ENCODE measurements at regions not wholly inside any gene's neighbourhood (a gene's known extent, or its start where the extent isn't known, plus 50 kb on each side); places are given as distances from the start of the nearest gene placed in this dataset.

DNA sequence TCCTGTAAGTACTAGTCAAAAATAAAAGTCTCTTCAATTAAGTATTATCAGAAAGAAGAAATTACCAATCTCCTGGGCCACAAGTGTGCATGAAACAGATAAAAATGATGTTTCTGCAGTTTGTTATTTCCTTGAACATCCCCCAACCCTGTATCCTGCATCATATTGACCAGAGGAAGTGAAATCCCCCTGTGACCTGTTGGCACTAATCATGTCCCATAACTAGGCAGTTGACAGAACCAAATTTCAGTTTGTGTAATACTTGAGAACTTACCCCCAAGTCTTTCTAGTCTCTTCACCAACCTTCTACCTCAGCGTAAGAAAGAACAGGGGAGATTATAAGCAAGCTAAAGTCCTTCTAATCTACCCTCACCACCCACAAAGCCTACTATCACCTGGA lies 368.2 kb upstream of the PDE4D start:
- no peak for DNase-seq (ENCODE audit: low read depth)
- in situ Hi-C loops (cut with HindIII; ENCODE audit: low pct_unique_long_range_greater_than_20kb, low sequenced_read_pairs) = no loop called here

GRCh38 chr5:60260658-60261057 lies 367.1 kb upstream of the PDE4D start:
- in situ Hi-C loops (cut with HindIII; ENCODE audit: low pct_unique_long_range_greater_than_20kb, low sequenced_read_pairs) = no loop called here
- no peak for DNase-seq (ENCODE audit: low read depth)

DNA sequence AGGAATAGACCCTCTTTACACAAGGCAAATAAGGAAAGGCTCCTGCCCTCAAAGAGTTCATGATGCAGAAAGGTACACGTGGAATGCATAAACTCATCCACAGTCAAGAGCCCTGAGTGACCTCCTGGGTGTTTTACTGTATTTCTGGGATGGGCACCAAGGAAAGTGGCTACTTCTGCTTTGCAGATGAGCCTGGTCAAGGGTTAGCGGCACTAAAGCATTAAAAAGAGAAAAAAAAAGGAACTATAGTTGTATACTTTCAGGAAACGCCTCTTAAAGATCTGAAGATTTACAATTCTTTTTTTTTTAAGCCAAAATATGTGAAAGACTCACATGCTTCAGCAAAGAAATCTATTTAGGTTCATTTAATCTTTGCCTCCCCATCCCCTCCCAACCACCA lies 366.2 kb upstream of the PDE4D start:
- in situ Hi-C loops (cut with HindIII; ENCODE audit: low pct_unique_long_range_greater_than_20kb, low sequenced_read_pairs) = no loop called here
- no peak for DNase-seq (ENCODE audit: low read depth)

DNA sequence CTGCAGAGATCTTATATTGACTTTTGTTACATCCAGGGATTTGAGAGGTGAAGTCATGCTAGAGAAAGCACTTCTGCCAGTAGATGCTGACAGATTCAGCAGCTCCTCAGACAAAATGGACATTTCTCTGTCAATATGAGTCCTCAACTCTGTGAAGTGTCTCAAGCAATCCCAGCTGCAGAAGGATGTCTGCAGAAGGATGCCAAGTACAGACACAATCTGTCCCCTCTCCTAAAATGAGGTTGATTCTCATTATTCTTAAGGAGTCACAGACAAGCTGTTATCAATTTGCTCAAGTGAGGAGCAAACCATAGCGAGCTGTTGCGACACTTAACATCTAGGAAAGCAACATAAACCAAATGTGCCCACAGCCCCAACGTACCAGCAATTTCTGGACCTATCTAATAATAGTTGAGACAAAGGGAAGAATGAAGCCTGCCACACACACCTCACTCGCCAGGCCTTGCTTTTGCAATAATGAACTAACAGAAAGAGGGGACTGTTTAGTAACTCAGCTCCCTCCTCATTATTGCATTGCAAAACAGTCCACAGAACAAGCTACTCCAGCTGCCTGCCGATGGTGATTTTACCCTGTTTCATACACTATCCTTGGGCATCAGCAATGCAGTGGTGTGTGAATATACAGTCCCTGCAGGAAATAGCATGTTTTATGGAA lies 364.2 kb upstream of the PDE4D start:
- no peak for DNase-seq (ENCODE audit: low read depth)
- in situ Hi-C loops (cut with HindIII; ENCODE audit: low pct_unique_long_range_greater_than_20kb, low sequenced_read_pairs) = no loop called here

GRCh38 chr5:60256546-60256945 lies 363.0 kb upstream of the PDE4D start:
- in situ Hi-C loops (cut with HindIII; ENCODE audit: low pct_unique_long_range_greater_than_20kb, low sequenced_read_pairs) = no loop called here
- DNase-seq (ENCODE audit: low read depth) = no peak

DNA sequence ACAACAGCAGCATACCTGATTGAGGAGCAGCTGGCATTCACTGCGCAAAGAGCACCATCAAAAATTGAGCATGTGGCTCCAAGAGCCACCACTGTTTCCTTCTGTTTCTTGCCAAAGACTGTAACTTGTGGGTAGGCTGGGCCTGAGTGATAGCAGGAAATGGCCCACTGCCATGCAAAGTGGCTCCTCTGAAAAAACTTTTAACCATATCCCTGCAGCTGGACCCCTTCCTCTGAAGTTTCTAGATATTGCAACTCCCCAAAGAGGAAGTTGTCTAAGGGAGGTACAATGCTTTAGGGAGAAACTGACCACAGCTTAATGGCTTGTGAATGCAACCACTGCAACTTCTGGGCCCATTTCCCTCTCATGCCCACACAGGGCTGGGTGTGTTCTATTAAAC lies 355.4 kb upstream of the PDE4D start:
- in situ Hi-C loops (cut with HindIII; ENCODE audit: low pct_unique_long_range_greater_than_20kb, low sequenced_read_pairs) = no loop called here
- DNase-seq (ENCODE audit: low read depth) = no peak

DNA sequence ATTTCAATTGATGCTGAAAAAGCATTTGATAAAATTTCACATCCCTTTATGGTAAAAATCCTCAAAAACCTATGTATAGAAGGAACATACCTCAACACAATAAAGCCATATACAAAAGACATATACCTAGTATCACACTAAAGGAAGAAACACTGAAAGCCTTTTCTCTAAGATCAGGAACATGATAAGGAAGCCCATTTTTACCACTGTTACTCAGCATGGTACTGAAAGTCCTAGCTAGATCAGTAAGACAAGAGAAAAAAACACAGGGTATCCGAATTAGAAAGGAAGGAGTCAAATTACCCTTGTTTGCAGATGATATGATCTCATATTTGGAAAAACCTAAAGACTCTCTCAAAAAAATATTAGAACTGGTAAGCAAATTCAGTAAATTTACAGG lies 350.2 kb upstream of the PDE4D start:
- no peak for DNase-seq (ENCODE audit: low read depth)
- in situ Hi-C loops (cut with HindIII; ENCODE audit: low pct_unique_long_range_greater_than_20kb, low sequenced_read_pairs) = no loop called here

GRCh38 chr5:60232036-60232795 lies 338.7 kb upstream of the PDE4D start:
- in situ Hi-C loops (cut with HindIII; ENCODE audit: low pct_unique_long_range_greater_than_20kb, low sequenced_read_pairs) = no loop called here
- DNase-seq (ENCODE audit: low read depth) = no peak

GRCh38 chr5:60230456-60230855 lies 336.9 kb upstream of the PDE4D start:
- in situ Hi-C loops (cut with HindIII; ENCODE audit: low pct_unique_long_range_greater_than_20kb, low sequenced_read_pairs) = no loop called here
- DNase-seq (ENCODE audit: low read depth) = no peak

DNA sequence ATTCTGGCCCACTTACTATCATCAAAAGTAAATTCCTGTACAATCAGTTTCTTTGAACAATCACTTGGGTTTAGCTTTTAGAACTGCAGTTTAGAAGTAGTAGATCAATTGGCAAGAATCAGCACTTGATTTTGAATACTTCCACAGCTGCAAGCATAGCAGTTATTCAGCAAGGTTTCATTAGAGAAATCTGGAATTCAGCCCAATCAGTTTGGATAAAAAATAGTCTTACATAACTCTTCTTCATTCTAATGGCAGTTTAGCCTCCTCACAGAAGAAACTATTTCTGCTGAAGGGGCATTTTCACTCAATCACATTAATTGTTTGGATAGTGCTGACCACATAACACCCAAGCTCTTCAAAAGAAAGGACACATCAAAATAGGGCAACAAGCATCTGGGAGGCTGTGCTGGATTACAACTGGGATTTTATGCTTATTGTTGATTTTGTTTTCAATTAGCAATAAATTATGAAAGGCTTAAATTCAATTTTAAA lies 336.2 kb upstream of the PDE4D start:
- DNase-seq (ENCODE audit: low read depth) = no peak
- in situ Hi-C loops (cut with HindIII; ENCODE audit: low pct_unique_long_range_greater_than_20kb, low sequenced_read_pairs) = no loop called here

- no peak for DNase-seq (ENCODE audit: low read depth)
- in situ Hi-C loops (cut with HindIII; ENCODE audit: low pct_unique_long_range_greater_than_20kb, low sequenced_read_pairs) = no loop called here
Observed at GRCh38 chr5:60228676-60229075, 335.1 kb upstream of the PDE4D start.

DNA sequence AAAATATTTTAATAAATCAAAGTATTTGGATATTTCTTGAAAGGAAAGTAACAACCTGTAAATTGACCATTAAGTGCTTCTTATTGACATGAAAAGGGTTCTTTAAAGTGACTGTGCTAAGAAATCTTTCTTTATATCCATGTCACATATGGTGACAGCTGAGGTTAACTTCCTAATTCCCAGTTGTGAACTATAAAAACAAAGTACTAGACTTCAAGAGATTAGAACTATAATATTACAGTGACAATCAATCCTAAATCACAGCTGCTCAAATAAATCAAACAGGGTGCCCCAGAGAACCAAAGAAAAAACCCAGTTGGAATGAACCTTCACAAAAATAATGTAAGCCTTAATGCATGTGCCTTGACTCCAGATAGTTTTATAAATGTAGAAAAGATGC lies 332.6 kb upstream of the PDE4D start:
- no peak for DNase-seq (ENCODE audit: low read depth)
- in situ Hi-C loops (cut with HindIII; ENCODE audit: low pct_unique_long_range_greater_than_20kb, low sequenced_read_pairs) = no loop called here

GRCh38 chr5:60223342-60223741 lies 329.8 kb upstream of the PDE4D start:
- in situ Hi-C loops (cut with HindIII; ENCODE audit: low pct_unique_long_range_greater_than_20kb, low sequenced_read_pairs) = no loop called here
- no peak for DNase-seq (ENCODE audit: low read depth)

DNA sequence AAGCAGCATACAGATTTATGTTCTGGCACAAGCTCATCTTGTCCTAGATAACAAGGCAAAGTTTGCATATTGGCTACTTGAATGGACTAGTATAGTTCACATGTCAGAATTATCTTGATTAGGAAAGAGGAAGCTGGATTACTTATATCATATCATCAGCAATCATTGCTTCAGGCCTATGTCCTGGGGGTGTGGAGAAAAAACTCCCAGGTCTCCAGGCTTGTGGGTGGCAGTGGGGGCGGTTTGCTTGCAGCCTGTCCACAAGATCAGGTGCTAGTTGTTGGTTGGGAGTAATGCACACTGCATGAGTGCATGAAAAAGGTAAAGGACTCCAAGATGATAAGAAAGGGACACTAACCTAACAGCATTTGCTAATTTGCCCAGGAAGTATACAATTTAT lies 326.4 kb upstream of the PDE4D start:
- no peak for DNase-seq (ENCODE audit: low read depth)
- in situ Hi-C loops (cut with HindIII; ENCODE audit: low pct_unique_long_range_greater_than_20kb, low sequenced_read_pairs) = no loop called here

GRCh38 chr5:60210810-60211209 lies 317.3 kb upstream of the PDE4D start:
- in situ Hi-C loops (cut with HindIII; ENCODE audit: low pct_unique_long_range_greater_than_20kb, low sequenced_read_pairs) = no loop called here
- DNase-seq (ENCODE audit: low read depth) = peak; percentile 27

DNA sequence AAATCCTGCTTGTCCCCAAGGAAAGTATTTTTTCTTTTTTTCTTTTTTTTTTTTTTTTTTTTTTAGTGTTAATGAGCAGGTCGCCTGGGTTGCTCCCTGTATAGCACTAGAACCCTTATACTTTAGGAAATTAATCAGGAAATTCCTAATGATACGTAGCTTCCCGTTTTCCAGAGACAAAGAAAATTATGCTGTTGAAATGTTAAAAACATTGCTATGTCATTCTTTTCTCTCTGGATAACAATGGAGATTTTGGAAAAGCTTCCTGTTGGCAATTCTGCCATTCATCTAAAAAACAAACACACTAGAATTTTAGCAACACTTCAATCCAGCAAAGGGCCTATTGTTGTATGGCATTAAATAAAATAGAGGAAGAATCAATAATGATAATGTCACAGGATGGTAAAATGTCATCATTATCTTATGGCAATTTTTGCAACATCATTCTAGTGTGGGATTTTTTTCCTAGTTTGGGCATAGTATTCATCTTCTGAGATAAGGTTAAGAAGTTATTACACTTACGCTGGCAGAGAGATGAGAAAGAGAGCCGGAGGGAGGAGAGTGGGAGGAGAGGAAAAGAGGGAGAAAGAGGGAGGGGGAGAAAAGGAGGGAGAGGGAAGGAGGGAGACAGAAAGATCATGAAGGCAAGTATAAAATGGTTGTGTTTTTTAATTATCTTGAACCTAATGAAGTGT lies 315.8 kb upstream of the PDE4D start:
- no peak for DNase-seq (ENCODE audit: low read depth)
- in situ Hi-C loops (cut with HindIII; ENCODE audit: low pct_unique_long_range_greater_than_20kb, low sequenced_read_pairs) = no loop called here

GRCh38 chr5:60208716-60209115 lies 315.2 kb upstream of the PDE4D start:
- in situ Hi-C loops (cut with HindIII; ENCODE audit: low pct_unique_long_range_greater_than_20kb, low sequenced_read_pairs) = no loop called here
- DNase-seq (ENCODE audit: low read depth) = no peak

DNA sequence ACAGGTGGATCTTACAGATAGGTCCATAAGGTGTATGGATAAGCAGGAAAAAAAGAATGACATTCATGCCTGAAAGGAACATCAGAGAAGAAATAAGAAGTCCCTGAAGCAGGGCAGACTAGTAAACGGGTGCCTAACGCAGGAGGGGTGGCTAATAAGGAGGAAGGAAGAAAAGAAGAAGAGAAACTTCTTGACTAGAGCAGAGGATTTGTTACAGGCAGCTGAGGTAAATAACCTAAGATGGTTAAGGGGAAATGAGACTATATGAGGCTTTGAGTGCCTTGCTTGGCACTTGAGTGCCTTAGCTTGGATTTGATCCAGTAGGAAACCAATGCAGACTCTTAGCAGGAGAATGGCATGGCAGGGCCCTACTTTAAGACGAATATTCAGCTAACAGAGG lies 313.5 kb upstream of the PDE4D start:
- in situ Hi-C loops (cut with HindIII; ENCODE audit: low pct_unique_long_range_greater_than_20kb, low sequenced_read_pairs) = no loop called here
- DNase-seq (ENCODE audit: low read depth) = no peak

GRCh38 chr5:60206234-60206633 lies 312.7 kb upstream of the PDE4D start:
- in situ Hi-C loops (cut with HindIII; ENCODE audit: low pct_unique_long_range_greater_than_20kb, low sequenced_read_pairs) = no loop called here
- no peak for DNase-seq (ENCODE audit: low read depth)
